ENCODE measurements at regions not wholly inside any gene's neighbourhood (a gene's known extent, or its start where the extent isn't known, plus 50 kb on each side); places are given as distances from the start of the nearest gene placed in this dataset.
"Not testable (repeated sequence)": the region's sequence is repeated elsewhere in the genome, so short reads cannot be mapped to it uniquely, and the experiment has no call there.

DNA sequence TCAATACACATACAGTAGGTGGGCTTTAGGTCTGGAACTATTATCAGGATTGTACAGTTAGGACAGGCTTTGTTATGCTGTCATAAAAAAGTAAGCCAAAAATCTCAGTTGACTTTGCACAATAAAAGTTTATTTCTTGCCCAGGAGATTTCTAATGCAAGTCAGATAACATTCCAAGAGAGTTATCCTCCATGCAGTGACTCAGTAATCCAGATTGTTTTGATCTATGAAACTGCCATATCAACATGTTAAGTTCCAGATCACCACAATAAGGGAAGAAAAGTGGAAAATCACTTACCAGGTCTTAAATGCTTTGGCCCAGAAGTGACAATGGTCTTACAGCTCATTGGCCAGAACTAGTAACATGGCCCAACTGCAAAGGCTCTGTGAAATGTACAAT is 636.2 kb upstream of the KLF12 start:
- DNase-seq, result no peak

DNA sequence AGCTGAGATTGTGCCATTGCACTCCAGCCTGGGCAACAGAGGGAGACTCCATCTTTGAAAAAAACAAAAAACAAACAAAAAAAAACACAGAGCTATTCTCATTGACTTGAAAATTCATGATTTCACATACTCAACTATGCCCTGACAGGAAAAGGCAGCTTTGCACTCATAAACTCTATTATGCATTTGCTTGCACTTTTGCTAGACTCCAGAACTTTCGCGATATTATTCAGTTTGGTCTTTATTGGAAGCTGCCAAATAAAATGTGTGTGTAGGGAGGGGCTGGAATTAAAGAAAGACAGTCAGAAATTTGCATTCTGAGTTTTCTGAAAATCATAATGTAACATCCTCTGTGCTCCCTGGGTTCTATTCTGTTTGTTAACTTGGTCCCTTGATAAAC is 635.1 kb upstream of the KLF12 start:
- DNase-seq, result no peak

DNA sequence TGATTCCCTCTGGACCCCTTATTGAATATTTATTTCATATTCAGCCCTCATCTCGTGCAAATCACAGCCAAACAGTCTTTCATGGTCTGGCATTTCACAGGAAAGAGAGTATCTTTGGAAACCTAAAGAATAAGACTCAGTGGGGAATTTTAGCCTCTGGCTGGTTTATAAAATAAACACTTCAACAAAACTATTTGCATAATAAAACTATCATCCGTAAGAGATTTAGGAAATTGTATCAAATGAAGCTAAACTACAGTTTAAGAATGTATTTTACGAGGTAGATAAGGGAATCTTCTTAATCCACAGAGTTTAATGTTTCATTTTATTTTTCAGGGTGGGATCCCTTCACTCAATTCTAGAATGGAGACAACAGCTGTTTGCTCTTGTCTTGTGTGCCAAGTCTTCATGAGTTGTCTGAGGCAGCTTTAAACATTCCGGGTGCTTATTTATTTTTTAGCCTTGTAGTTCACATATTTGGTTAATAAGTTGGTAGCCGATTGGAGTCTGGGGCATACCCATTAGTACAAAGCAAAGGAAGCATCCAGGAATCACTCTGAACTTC is 634.4 kb upstream of the KLF12 start:
- no peak for DNase-seq

DNA sequence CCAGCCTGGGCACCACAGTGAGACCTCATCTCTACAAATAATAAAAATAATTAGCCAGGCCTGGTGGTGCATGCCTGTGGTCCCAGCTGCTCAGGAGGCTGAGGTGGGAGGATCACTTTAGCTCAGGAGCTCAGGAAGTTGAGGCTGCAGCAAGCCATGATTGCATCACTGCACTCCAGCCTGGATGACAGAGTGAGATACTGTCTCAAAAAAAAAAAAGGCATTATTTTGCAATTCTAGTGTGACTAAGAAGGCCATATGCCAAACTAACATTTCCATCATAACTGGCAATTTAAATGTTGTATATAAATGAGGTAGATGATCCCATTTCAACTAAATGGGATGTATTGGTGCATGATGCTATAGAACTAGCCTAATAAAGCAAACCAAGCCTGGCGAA is 632.8 kb upstream of the KLF12 start:
- no peak for DNase-seq

DNA sequence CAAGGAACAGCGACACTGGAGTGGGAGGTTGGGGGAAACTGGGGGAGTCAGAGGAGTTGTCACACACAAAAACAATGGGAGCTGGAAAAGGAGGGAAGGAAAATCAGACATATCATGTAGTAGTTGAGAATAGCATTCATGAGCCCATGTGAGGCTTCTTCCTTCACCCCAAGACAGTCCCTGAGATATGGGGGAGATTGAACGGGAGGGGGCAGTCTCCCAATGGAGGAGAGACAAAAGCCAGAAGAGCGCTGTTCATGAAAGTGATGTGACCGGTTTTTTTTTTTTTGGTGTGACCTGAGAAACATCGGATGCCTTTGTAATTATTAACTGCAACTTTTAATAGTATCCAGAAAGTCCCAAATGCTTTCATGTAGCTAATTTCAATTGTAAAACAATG is 631.8 kb upstream of the KLF12 start:
- DNase-seq, result no peak

DNA sequence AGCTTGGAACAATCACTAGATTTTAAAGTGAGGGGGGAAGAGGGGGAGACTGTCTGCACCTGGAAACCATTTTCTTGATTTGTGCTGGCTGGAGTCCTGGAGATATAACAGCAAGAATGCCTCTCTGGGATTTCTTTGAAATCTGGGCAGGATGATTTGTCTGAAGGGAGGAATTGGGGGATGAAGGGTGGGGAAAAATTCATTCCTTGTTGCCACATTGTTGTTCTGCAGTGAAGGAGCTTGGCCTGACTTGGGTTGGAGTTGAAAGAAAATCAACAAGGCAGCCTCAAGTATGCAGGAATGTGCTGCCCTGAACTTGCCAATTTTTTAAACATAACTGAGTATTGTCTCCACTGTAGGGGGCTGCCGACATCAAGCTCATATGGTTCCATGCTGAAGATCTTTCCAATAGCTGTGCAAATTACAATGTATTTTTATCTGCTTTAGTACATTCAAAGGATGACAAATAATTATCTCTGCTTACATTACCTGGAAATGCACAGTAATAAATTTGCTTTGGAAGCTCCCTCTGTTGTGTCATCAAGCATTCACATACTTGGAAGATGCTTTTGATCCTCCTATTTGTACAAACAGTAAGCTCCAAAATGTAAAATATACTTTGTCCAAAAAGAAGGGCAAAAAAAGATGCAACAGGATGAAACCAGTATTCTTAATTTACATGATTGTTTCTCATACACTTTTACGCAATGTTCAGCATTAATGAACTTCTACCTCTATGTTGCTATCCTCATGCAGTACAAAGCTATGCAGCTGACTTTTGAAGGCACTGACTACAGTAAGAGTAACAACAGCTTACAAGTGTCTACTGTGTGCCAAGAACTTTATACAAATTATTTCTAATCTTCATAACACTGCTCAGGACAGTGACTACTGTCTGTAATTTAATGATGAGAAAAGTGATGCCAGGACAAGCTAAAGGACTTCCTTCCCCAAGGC is 627.9 kb upstream of the KLF12 start:
- no peak for DNase-seq

DNA sequence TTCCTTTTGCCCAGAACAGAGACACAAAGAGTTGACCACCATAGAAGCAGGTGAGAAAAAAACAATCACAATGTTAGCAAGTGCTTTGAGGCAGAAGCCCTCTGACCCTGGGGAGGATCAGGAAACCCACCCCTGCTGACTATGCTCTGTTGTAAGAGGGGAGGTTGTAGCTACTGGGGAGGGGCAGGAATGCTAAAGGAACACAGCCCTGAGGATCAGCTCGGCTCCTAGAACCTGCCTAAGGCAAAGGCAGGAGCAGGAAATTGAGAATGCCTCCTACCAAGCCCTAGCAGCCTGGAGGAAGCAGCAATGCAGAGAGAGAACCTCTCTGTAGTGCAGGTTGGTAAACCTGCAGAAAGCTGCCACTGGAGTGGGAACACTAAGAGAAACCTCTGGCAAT is 624.0 kb upstream of the KLF12 start:
- DNase-seq, result no peak

DNA sequence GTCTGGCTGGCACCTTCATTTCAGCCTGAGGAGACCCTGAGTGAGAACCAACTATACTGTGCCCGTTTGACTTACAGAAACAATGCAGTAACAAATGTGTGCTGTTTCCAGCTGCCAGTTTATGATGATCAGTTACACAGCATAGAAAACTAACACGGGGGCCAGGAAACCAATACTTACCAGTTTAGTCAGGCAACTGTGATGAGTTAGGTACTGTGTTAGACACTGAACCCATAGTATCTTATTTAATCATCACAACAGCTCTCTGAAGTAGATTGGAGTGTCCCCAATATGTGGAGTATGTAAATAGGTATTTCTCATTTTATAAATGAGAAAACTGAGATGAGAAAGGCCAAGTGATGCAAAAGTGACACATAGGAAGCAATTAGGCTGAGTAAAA is 620.9 kb upstream of the KLF12 start:
- DNase-seq, result no peak

DNA sequence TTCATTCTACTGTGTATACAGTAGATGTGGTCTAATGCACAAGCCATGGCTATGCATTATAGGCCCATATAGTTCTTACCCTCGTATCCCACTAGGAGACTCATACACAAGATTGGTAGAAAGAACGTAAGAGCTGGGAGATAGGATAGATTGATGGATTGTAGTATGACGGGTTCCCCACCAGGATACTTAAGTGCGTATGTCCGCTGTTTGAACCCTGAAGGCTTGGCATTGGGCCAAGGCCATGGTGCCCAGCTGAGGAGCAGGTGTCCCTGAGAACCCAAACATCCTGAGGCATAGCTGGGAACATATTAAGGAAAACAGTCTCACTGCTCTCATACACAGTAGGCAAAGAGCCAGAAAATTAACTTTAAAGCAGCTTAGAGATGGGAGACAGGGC is 617.5 kb upstream of the KLF12 start:
- DNase-seq, result no peak

DNA sequence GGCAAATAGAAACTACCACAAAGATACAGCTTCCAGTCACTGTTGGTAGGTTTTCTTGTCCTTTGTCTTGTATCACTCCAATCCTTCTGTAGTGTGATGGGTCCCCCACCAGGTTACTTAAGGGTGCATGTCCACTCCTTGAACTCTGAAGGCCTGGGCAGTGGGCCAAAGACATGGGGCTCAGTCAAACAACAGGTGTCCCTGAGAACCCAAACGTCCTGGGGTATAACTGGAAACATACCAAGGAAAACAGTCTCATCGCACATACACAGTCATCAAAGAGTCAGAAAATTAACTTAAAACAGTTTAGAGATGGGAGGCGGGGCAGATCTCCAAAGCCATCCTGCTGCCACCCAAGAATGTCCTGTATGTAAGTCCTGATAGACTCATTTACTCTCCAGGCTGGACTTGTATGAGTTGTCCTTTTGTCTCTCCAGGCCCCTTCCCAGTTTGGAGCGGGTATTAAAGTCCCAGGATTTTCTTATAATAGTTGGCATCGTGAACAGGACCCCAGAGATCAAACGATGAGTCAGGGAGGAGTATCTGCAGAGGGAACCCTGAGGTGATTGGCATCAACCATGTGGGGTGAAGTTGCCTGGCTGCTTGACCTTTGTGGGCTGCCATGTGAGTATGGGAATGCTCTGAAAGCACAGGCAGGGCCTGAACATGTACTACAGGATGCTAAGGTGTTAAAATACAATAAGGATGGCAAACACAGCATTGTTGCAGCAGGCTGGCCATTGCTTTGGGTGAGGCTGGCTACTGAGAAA is 613.2 kb upstream of the KLF12 start:
- DNase-seq, result no peak

DNA sequence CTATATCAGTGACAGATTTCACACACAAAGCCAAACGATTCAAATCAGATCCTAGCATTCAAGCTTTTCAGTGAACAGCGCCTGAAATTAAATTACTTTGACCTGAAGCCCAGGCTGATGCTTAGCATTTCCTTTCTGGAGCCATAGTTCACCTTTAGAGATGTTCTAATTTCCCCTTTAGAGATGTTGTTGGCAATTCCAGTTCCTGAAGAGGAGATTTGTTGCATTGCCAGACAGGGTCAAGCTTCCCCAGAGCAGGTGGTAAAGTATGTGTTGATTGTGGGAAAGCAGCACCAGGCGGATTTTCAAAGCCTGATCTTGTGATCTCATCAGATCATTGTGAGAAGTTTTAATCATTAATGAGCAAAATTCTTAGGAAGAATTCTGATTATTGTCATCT is 609.8 kb upstream of the KLF12 start:
- DNase-seq, result no peak

DNA sequence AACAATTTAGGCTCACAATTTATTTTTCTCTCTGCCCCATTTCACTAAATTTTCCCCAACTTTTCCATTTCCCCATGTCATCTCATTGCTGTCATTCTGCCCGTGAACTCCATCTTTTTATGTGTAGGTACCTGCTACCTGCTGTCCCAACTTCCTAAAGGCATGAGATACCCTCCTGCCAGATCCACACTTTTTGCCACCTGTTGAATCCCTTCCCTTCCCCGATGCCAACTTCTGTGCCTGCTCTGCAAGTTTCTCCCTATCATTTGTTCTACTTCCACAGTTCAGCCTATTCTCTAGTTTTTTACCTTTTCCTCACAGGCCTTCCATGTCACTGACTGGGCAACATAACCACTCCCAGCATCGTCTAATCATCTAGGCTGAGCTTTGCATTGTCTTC is 607.5 kb upstream of the KLF12 start:
- no peak for DNase-seq

DNA sequence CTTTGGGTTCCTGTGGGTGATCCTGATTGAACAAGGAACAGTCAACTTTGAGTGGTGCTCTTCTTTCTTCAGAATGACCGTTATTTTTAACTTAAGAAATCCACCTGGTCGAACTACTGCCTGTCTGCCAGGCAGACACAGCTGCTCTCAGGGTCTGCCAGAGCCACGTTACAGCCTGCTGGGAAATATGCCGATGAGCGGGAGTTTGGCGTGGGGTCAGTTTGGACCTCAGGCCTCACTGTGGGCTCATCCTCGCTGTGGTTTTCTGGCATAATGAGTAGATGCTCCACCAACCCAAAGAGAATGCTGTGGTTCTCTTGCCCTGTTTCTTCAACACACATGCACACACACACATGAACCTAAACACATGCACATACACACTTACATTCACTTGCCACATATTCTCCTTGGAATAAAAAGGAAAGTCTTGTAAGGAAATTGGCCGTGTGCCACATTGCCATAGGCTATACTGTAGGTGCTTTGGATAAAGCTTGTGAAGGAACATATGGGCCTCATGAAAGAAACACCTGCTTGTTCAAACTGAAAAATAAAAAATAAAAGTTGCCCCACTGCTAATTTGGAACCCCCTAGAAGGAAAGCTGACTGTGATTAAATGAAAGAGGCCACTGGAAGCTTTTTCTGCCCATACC is 598.7 kb upstream of the KLF12 start:
- DNase-seq, result peak; percentile 20

DNA sequence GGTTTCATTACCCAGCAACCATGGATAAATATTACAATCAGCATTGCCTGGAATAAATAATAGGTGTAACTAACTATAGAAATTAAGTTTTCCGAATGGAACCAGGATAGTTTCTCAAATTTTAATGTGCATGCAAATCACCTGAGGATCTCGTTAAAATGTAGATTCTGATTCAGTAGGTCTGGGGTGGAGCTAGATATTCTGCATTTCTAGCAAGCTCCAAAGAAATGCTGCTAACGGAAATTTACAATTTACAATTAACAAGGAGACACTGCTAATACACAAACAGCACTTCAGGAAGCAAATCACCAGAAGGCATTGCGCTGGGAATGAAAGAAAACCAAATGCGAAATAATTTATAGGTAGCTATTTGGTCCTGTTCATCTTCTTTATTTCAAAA is 597.5 kb upstream of the KLF12 start:
- DNase-seq, result no peak

DNA sequence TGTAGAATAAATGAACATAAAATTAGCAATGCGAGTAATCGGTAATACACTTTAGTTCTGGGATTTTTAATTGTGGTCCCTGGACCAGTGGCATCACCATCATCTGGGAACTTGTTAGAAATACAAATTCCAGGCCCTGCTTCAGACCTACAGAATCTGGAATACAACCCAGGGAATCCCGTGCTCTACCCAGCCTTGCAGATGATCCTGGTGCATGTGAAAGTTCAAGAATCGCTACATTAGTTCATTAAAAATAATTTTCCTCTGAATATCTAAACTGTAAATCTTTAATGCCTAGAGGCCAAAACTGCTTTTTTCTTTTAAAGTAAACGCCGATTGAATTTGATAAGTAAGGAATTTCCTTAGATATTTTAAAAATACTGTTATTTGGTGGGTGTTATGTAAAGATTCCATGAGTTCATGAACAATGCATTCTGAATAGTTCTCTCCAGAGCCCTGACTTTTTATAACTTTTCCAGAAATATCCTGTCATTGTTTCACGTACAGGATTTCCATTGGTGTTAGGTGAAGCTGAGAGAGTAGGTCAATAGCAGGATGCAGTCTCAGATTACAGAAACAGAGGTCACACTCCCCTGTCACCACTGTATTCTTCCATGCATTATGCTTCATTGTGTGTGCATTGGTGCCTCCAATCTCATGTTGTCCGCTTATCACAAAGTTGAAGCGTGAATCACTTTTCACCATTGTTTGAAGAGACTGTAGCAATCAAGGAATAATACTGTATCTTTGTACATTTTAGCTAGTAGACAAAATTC is 596.5 kb upstream of the KLF12 start:
- DNase-seq, result no peak

DNA sequence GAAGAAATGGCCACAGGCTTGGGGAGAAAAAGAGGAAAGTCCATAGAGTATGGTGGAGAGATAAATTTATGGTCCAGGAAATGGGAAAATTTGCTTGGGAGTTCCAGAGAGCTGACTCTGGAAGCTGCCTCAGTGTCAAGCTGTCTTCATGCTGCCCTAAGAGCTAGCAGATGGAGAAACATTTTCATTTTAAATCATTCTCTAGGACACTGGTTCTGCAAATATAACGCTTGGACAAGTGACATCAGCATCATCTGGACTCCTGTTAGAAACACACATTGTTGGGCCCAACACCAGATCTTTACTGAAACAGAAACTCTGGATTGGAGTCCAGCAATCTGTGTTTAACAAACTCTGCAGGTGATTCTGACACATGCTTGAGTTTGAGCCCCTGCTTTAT is 592.0 kb upstream of the KLF12 start:
- no peak for DNase-seq

DNA sequence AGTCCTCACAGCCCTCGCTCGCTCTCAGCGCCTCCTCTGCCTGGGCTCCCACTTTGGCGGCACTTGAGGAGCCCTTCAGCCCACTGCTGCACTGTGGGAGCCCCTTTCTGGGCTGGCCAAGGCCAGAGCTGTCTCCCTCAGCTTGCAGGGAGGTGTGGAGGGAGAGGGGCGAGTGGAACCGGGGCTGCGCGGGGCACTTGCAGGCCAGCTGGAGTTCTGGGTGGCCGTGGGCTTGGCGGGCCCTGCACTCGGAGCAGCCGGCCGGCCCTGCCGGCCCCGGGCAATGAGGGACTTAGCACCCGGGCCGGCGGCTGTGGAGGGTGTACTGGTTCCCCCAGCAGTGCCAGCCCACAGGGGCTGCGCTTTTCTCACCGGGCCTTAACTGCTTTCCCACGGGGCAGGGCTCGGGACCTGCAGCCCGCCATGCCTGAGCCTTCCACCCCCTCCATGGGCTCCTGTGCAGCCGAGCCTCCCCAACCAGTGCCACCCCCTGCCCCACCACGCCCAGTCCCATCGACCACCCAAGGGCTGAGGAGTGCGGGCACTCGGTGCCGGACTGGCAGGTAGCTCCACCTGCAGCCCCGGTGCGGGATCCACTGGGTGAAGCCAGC is 584.1 kb upstream of the KLF12 start:
- not testable (repeated sequence) for DNase-seq

DNA sequence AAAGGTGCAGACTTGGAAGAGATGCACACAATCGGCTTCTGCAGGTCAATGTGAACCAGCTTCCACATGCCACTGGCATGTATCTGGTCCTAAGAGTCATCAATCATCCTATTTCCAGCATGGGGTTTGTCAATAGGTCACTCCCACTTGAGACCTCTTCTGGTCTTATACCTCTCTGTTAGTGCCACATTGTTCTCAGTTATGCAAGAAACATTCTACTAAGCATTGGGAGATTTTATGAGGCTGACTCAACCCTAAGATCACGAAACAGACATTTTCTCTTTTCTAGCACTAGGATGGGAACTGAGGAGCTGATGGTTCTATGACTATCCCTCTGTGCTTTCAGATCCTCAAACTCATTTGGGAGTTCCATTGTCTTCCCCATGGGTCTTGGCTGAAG is 581.5 kb upstream of the KLF12 start:
- DNase-seq, result no peak

DNA sequence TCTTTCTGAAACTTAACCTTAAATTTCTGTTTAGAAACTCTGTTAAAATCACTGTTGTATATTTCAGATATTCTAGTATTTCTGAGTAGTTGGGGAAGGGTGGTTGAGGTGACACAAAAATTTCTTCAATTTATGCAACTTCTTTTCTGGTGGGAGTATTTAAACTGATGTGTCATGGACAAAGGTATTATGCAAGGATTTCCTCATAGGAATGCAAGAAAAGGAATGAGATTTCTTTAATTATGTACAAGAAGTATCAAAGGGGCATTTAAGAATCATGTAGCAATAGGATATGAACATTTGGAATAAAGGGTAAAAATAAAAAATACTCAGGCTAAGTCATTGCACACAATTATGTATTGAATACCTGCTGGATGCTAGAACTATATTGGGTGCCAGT is 575.8 kb upstream of the KLF12 start:
- DNase-seq, result no peak

DNA sequence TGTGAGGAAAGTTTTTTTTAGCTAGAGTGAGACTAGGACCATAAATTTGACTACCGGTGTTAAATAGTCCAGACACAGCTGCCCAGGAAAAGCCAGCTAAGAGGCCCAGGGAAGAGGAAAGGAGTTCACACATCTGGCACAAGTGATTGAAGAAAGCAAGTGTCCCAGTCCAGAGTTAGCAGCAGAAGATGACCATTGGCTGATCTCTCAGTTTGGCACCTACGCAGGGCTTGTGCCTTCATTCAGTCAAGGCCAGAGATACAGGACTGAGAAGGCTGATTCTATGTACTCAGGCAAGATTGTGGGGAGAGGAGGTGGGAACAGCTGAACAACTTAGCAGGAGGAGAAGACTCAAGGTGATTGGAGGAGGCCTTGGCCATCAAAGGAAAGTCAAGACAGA is 575.0 kb upstream of the KLF12 start:
- no peak for DNase-seq

DNA sequence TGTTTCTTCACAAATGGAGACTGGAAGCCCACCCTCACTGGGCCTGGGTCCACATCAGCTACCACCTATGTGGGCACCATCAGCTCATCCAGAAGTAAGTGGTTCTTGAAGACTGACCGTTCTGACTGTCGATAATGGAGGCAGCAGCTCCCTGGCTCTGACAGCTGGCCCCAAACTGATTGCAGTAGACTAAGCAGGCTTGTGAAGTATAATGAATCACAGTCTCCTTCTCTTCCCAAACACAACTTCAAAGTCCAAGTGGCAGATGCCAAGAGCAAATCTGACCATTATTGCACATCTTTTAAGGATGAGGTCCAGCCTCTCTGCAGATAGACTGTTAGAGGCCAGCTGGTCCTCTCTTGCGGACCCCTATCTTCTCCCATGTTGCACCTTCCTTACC is 574.4 kb upstream of the KLF12 start:
- DNase-seq, result no peak

DNA sequence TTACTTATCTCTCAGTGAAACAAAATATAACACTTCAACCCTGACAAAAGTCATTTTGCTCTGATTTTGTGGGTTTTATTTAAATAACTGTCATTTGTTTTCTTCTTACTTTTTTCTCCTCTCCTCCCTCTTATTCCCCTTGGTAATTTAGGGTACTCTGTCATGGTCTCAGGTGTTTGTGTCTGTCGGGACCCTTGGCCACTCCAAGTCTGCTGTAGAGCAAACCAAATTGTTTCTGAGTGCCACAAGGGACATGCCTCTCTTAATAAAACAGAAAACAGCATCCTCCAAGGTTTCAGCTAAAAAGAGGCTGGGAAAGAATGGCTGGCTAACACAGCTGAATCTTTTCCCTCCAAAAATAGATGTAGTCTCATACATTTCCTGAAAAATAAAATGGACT is 573.1 kb upstream of the KLF12 start:
- no peak for DNase-seq
